ENCODE measurements at regions not wholly inside any gene's neighbourhood (a gene's known extent, or its start where the extent isn't known, plus 50 kb on each side); places are given as distances from the start of the nearest gene placed in this dataset.

- TF ChIP-seq CTCF (conservative IDR thresholded peaks at IDR 0.05) (no peak), ZFX (IDR thresholded peaks at IDR 0.05) (no peak)
These were observed 192.6 kb downstream of the COX18 start for GRCh38 chr4:72876946-72877345.
